Activated CD4-positive, alpha-beta T cell treated with anti-CD3 and anti-CD28 coated beads, Interleukin-2, amount 10 ng/mL, durations not matched to agents 7 days and 5 days (primary cell): ENCODE measurements at regions not wholly inside any gene's neighbourhood (a gene's known extent, or its start where the extent isn't known, plus 50 kb on each side); places are given as distances from the start of the nearest gene placed in this dataset.

Source experiments
- CTCF ChIA-PET: fragments of 350-600 bp; sonication (Branson Sonifier 250); formaldehyde crosslinking; loops from one replicate; lab custom pipeline; 2021; ENCODE audit warnings: antibody characterized with exemption; lab: Charles Lee
- POLR2A ChIA-PET: fragments of 350-600 bp; sonication (Branson Sonifier 250); formaldehyde crosslinking; loops from one replicate; lab custom pipeline; 2021; ENCODE audit warnings: antibody characterized with exemption; lab: Charles Lee
- DNase-seq: peaks from one replicate; pipeline ENCODE4 v3.0.0-alpha.2; 2020
- H3K27ac Mint-ChIP-seq: one replicate; pipeline ENCODE4 v1.8.0; 2021; ENCODE audit warnings: mild to moderate bottlenecking, moderate library complexity, mixed read lengths
- H3K27me3 Mint-ChIP-seq: one replicate; pipeline ENCODE4 v1.8.0; 2021; ENCODE audit warnings: mixed read lengths
- H3K36me3 Mint-ChIP-seq: one replicate; pipeline ENCODE4 v1.8.0; 2021; ENCODE audit warnings: low read depth, mixed read lengths
- H3K4me1 Mint-ChIP-seq: one replicate; pipeline ENCODE4 v1.8.0; 2021; ENCODE audit warnings: mixed read lengths
- H3K4me3 Mint-ChIP-seq: one replicate; pipeline ENCODE4 v1.8.0; 2021; ENCODE audit warnings: mild to moderate bottlenecking, moderate library complexity, mixed read lengths
- H3K9me3 Mint-ChIP-seq: one replicate; pipeline ENCODE4 v1.8.0; 2021; ENCODE audit warnings: mixed read lengths

DNA sequence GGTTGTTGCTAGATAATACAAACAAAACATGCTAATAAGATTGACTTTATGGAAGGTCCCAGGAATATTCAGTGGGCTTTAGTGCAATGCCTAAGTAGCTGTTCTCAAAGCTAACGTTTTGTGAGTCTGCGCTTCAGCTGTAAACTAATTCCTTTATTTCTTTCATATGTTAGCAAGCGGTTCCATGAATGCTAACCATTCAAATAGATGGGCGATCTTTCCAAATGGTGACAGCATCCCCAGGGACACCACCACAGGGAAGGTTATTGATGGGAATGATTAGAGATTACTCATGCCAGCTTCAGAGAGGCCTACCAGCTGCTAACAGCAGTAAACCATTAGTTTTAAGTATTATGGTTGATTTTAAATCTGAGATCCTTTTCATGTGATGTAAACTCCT, 405.7 kb upstream of the MCTP2 start:
- no peaks in the 10 kb centered on the region for H3K4me1 Mint-ChIP-seq
- ChIA-PET POLR2A (no interaction called here), CTCF (no interaction called here)
- no peak for DNase-seq
- no peaks in the 10 kb centered on the region for H3K9me3 Mint-ChIP-seq
- H3K4me3 Mint-ChIP-seq: no peak overlapping the region
- no peaks in the 10 kb centered on the region for H3K36me3 Mint-ChIP-seq
- H3K27me3 Mint-ChIP-seq: no peaks in the 10 kb centered on the region
- H3K27ac Mint-ChIP-seq: no peak overlapping the region

DNA sequence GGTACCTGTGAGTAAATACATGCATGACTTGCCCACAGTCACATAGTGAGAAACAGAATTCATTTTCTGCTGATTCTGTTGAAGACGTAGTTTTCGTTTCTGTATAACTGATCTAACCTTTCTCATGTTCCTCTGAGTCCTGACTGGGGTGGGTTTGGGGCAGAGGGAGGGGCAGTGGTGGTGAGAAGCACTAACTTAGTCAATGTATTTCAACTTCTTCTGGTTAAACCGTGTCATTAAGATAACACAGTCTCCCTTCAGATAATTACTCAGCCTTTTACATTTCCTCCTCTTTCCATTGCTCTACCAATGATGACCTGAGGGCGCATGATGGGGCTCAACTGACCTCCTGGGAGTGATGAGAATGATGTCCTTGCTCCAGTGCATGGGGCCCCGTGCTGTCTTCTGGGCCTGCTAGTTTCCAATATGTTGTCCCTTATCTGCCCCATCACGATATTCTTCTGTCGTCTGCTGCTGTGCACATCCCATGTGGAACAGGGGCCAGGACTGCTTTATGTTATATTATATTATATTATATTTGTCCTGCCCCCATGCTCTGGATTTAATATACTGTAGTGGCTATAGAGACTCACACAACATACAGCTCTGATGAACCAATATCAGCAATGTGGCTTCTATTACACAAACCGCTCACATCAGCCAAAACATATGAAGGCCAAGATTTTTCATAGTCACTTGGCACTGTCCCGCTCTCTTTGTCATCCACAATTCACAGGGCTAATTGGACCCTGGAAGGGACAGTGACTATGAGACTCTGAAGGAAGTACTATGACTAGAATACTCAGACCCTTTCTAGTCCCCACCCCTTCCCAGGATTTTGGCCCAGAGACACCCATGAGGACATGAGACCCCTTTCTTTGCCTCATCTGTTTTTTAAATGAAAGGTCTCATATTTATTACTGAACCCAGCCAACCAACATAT, 407.1 kb upstream of the MCTP2 start:
- no peaks in the 10 kb centered on the region for H3K9me3 Mint-ChIP-seq
- DNase-seq: no peak
- H3K4me1 Mint-ChIP-seq: no peaks in the 10 kb centered on the region
- H3K36me3 Mint-ChIP-seq: no peaks in the 10 kb centered on the region
- ChIA-PET CTCF (no interaction called here), POLR2A (no interaction called here)
- H3K27ac Mint-ChIP-seq: no peak overlapping the region
- no peaks in the 10 kb centered on the region for H3K27me3 Mint-ChIP-seq
- H3K4me3 Mint-ChIP-seq: no peak overlapping the region

DNA sequence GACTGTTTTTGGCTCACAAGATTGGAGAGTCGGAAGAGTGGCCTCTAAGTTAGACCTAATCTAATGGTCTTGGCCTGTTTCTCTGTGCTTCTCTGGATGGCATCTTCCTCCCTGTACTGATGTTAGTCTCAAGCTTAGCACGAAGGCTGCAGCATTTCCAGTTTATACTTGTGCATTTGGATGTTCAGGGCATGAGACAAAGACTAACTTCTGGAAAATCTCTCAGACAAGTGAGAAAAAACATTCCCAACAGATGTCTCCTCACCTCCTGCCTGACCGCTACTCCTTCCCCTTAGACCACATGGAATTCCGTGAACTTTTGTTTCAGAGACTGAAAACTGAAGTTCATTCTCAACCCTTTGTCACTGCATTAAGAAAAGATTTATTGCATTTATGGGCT, 410.8 kb upstream of the MCTP2 start:
- DNase-seq: no peak
- Mint-ChIP-seq H3K36me3 (no peaks in the 10 kb centered on the region), H3K27me3 (no peaks in the 10 kb centered on the region), H3K4me3 (no peak overlapping the region), H3K27ac (no peak overlapping the region), H3K9me3 (no peaks in the 10 kb centered on the region), H3K4me1 (no peaks in the 10 kb centered on the region)
- ChIA-PET POLR2A (no interaction called here), CTCF (interaction anchor here (0.6 kb wide), 1 partner anchor 848 kb away, joined by 3 read pairs; no protein-coding TSS in a partner anchor)

DNA sequence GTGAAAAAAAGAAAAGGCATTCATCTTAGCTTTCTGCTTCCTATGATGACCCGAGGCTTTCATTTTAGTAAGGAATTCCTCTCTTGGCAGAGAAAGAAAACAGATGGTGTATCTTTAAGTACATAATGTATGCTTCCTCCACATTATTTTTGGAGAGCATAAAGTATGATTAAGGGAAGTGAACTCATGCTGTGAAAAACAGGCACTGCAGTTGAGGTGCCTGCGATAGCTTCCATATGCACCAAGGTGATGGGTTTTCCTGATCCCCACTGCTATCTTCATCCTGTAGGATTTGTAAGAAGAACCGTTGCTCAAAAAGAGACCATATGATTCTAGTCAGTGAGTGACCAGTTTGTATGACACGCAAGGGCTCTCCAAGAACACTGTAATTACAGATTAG, 411.5 kb upstream of the MCTP2 start:
- H3K27me3 Mint-ChIP-seq: no peaks in the 10 kb centered on the region
- ChIA-PET CTCF (no interaction called here), POLR2A (no interaction called here)
- no peaks in the 10 kb centered on the region for H3K36me3 Mint-ChIP-seq
- DNase-seq: no peak
- no peak overlapping the region for H3K27ac Mint-ChIP-seq
- H3K4me1 Mint-ChIP-seq: no peaks in the 10 kb centered on the region
- no peaks in the 10 kb centered on the region for H3K9me3 Mint-ChIP-seq
- no peak overlapping the region for H3K4me3 Mint-ChIP-seq

DNA sequence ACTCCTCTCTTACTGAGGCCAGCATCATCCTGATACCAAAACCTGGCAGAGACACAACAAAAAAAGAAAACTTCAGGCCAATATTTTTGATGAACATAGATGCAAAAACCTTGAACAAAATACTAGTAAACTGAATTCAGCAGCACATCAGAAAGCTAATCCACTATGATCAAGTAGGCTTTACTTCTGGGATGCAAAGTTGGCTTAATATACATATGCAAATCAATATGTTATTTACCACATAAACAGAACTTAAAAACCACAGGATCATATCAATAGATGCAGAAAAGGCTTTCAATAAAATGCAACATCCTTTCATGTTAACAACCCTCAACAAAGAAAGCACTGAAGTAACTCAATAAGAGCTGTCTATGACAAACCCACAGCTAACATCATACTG, 414.5 kb upstream of the MCTP2 start:
- Mint-ChIP-seq H3K27me3 (no peaks in the 10 kb centered on the region), H3K9me3 (no peaks in the 10 kb centered on the region), H3K4me1 (no peaks in the 10 kb centered on the region), H3K36me3 (no peaks in the 10 kb centered on the region), H3K4me3 (no peak overlapping the region), H3K27ac (no peak overlapping the region)
- DNase-seq: no peak
- ChIA-PET CTCF (no interaction called here), POLR2A (interaction anchor here (0.6 kb wide), 1 partner anchor 382 kb away, joined by 3 read pairs; no protein-coding TSS in a partner anchor)

DNA sequence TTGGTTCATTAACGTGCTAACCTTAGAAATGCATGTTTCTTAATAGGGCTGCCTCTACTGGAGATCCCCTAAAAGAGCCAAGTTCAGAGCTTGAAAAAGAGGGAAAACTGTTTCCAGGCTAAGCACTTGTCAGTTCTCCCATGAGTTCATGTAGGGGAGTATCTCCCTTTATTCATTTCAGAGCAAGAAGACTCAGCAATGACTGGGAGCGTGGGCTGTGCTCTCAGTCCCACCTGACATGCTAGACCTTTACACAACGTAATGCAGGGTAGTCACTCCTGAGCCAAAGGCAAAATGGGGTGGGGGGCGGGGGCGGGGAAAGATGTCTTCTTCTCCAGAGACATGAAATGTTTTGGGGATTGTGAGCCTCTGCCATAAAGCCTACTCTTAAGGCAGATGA, 420.1 kb upstream of the MCTP2 start:
- CTCF ChIA-PET: no interaction called here
- no peaks in the 10 kb centered on the region for H3K27me3 Mint-ChIP-seq
- POLR2A ChIA-PET: no interaction called here
- H3K4me3 Mint-ChIP-seq: no peak overlapping the region
- H3K9me3 Mint-ChIP-seq: no peaks in the 10 kb centered on the region
- no peak for DNase-seq
- no peaks in the 10 kb centered on the region for H3K4me1 Mint-ChIP-seq
- H3K36me3 Mint-ChIP-seq: no peaks in the 10 kb centered on the region
- H3K27ac Mint-ChIP-seq: no peak overlapping the region

DNA sequence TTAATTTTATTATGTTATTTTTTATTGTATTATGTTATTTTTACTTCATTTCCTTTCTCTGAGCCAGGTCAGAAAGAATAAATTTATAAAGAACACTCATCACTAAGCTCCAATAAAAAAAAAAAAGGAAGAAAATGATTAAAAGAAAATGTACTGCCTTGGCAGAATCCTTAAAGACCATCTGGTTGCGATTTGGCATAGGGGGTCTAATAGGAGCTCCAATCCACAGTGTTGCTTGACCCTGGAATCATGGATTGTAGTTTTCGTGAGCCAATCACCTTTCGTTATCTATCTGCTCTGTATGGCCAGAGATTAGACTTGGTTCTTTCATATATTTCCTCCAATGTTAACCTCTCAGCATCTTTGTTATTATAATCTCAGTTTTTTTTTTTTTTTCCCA, 421.8 kb upstream of the MCTP2 start:
- H3K4me1 Mint-ChIP-seq: no peaks in the 10 kb centered on the region
- DNase-seq: no peak
- no peaks in the 10 kb centered on the region for H3K27me3 Mint-ChIP-seq
- ChIA-PET POLR2A (no interaction called here), CTCF (interaction anchor here (1.0 kb wide), 1 partner anchor 40 kb away, joined by 6 read pairs; no protein-coding TSS in a partner anchor)
- H3K4me3 Mint-ChIP-seq: no peak overlapping the region
- H3K27ac Mint-ChIP-seq: no peak overlapping the region
- H3K36me3 Mint-ChIP-seq: no peaks in the 10 kb centered on the region
- H3K9me3 Mint-ChIP-seq: no peaks in the 10 kb centered on the region

DNA sequence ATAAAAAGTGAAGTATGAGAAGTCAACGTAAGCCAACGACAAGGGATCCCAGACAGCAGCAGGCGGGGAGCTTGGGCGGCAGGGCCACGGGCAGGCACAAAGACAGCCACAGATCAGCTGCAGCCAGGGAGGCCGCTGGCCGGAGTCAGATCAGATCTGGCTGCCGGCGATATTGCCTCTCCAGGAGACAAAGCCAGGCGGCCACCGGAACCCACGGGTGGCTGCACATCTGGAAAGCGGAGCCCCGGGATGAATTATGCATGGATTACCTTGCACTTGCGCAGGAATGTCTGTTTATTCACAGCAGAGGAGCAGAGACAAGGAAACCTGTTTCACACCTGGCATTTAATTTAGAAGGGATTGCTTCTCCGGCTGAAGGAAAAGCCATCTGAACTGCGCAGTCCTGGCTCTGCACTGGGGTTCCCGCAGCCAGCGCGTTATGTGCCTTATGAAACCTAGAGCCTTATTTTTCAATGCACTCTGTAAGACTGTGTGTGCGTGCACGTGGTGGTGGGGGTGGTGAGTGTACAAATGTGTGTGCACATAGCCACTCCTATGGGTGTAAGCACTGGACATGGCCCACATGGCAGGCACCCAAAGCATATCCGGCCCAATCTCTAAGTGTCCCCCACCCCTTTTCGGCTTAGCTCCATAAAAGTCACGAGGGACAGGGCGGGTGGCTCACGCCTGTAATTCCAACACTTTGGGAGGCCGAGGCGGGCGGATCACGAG, 427.8 kb upstream of the MCTP2 start:
- H3K27me3 Mint-ChIP-seq: no peaks in the 10 kb centered on the region
- DNase-seq: no peak
- POLR2A ChIA-PET: no interaction called here
- H3K27ac Mint-ChIP-seq: no peak overlapping the region
- no peaks in the 10 kb centered on the region for H3K9me3 Mint-ChIP-seq
- no peaks in the 10 kb centered on the region for H3K4me1 Mint-ChIP-seq
- no peak overlapping the region for H3K4me3 Mint-ChIP-seq
- CTCF ChIA-PET: no interaction called here
- no peaks in the 10 kb centered on the region for H3K36me3 Mint-ChIP-seq

DNA sequence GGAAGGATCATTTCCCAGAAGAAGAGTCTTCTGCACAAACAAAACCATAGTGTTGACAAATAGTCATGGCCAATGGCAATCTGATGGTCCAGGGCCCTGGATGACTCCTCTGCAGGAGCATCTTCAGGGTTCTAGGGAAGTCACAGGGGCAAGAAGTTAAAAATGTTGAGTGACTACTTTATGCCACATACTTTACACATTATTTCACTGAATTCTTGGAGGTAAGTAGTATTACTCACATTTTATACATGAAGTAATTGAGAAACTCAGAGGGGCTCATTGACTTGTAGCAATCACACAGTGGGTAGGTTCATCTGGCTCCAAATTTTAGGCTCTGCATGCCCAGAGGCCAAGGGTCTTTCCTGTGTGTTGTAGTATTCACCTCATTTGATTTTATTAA, 430.2 kb upstream of the MCTP2 start:
- ChIA-PET POLR2A (no interaction called here), CTCF (no interaction called here)
- DNase-seq: no peak
- H3K9me3 Mint-ChIP-seq: no peaks in the 10 kb centered on the region
- H3K27ac Mint-ChIP-seq: no peak overlapping the region
- no peaks in the 10 kb centered on the region for H3K4me1 Mint-ChIP-seq
- H3K27me3 Mint-ChIP-seq: no peaks in the 10 kb centered on the region
- H3K36me3 Mint-ChIP-seq: no peaks in the 10 kb centered on the region
- no peak overlapping the region for H3K4me3 Mint-ChIP-seq

DNA sequence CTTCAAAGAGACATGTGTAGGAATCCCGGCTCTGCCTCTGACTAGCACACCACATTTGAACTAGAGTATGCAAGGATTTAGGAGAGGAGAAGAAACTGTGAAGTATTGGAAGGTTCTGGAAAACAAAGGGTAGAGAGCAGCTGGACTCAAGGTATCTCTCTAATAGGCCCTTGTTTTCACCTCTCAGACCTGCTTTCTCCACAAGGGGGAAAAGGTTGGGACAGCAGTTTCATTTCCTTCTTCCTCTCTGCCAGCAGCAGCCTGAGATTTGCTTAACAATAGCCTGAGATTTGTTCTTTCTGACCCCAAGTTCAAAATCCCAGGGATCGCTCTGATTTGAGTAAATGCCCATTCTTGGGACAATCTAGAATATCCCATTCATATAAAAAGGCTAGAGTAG, 430.6 kb upstream of the MCTP2 start:
- H3K27me3 Mint-ChIP-seq: no peaks in the 10 kb centered on the region

DNA sequence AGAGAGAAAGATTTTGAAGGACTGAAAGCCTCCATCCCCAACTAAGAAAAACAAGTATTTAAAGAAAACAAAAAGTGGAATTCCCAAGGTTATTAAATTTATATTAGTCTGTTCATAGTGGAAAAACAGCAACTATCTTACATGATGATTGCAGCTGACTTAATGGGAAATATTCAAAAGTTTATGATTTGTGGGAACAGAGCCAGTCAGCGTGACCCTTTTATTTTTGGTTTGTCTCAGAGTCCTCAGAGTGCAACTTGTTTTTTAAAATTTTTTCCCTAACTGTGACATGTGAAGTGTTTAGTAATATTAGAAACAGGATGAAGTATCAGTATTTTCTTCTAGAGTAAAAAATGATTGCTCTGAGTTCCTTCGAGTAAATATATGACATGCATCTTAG, 441.9 kb upstream of the MCTP2 start:
- CTCF ChIA-PET: no interaction called here
- no peak for DNase-seq
- no peaks in the 10 kb centered on the region for H3K4me1 Mint-ChIP-seq
- H3K4me3 Mint-ChIP-seq: no peak overlapping the region
- no peak overlapping the region for H3K27ac Mint-ChIP-seq
- H3K9me3 Mint-ChIP-seq: peaks cover 1% of the 10 kb centered on the region
- H3K36me3 Mint-ChIP-seq: no peaks in the 10 kb centered on the region
- H3K27me3 Mint-ChIP-seq: no peaks in the 10 kb centered on the region
- POLR2A ChIA-PET: no interaction called here

More for the DNA sequence above, 430.6 kb upstream of the MCTP2 start:
- ChIA-PET CTCF (no interaction called here), POLR2A (no interaction called here)
- DNase-seq: no peak
- H3K9me3 Mint-ChIP-seq: no peaks in the 10 kb centered on the region
- no peaks in the 10 kb centered on the region for H3K36me3 Mint-ChIP-seq
- no peak overlapping the region for H3K4me3 Mint-ChIP-seq
- no peak overlapping the region for H3K27ac Mint-ChIP-seq
- H3K4me1 Mint-ChIP-seq: no peaks in the 10 kb centered on the region

DNA sequence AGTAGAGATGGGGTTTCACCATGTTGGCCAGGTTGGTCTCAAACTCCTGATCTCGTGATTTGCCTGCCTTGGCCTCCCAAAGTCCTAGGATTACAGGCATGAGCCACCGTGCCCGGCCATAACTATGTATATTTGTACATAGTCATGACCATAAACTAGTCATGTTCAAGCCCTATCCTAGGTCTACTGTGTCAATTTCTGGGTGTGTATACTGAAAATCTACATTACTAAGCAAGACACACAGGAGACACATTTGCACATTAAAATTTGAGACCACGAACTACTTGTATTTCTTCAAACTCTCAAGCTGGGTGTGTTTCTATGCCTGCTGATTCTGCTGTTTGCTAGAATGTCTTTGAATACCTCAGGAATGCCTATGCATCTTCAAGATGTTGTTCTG, 451.3 kb upstream of the MCTP2 start:
- no peak overlapping the region for H3K27ac Mint-ChIP-seq
- ChIA-PET CTCF (interaction anchor here (0.8 kb wide), 1 partner anchor 70 kb away, joined by 3 read pairs; no protein-coding TSS in a partner anchor), POLR2A (no interaction called here)
- H3K4me1 Mint-ChIP-seq: no peaks in the 10 kb centered on the region
- H3K27me3 Mint-ChIP-seq: no peaks in the 10 kb centered on the region
- H3K9me3 Mint-ChIP-seq: no peaks in the 10 kb centered on the region
- H3K4me3 Mint-ChIP-seq: no peak overlapping the region
- DNase-seq: no peak
- H3K36me3 Mint-ChIP-seq: no peaks in the 10 kb centered on the region

DNA sequence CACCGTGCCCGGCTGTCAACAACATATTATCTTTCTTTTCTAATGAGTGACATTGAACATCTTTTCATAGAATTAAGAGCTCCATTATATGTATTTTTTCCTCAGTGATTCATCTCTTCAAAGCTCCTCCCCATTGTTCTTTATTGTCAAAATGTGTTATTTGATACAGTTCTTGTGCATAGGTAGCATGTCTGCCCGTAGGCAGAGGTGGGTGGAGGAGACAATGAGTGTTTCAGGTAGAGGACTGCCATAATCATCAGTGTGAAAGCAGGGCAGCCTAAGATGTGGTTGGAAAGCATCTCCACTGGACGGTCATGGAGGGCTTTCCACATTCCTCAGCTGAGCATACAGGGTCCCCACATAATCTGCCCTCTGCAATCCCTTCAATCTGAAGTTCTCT, 452.0 kb upstream of the MCTP2 start:
- CTCF ChIA-PET: no interaction called here

More for the DNA sequence above, 452.0 kb upstream of the MCTP2 start:
- no peak overlapping the region for H3K27ac Mint-ChIP-seq
- no peaks in the 10 kb centered on the region for H3K9me3 Mint-ChIP-seq
- no peak overlapping the region for H3K4me3 Mint-ChIP-seq
- POLR2A ChIA-PET: no interaction called here
- no peaks in the 10 kb centered on the region for H3K27me3 Mint-ChIP-seq
- H3K4me1 Mint-ChIP-seq: no peaks in the 10 kb centered on the region
- DNase-seq: no peak
- H3K36me3 Mint-ChIP-seq: no peaks in the 10 kb centered on the region
